ENCODE measurements at regions not wholly inside any gene's neighbourhood (a gene's known extent, or its start where the extent isn't known, plus 50 kb on each side); places are given as distances from the start of the nearest gene placed in this dataset.
A peak's percentile ranks its signal among the peaks of the same experiment; 100 is the strongest.
"Not testable (repeated sequence)": the region's sequence is repeated elsewhere in the genome, so short reads cannot be mapped to it uniquely, and the experiment has no call there.

DNA sequence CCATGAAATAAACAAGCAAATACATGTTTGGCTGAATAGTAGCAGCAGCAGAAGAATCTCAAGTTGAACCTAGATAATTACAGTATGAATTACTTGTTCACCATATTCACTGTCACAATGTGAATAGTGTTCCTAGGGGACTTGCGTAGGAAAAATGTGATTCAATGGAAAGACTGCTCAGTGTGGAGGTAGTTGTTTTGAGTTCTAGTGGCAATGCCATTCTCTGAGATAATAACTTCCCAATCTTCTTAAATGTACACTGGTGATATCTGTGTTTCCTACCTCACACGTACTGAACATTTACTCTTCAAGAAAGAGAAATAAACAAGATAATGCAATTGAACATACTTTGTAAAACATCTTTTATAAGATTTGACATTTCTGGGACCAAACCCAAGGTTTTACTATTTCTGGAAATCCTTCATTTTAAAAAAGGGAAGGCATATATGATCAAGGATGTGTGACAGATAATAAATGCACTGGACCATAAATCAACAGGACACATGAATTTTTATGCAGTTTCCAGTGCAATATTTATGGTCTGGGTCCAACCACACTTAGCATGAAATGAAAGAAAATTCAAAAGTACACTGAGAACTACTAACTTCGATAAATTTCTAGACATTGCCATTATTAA is 598.3 kb upstream of the ZNF385D start:
- no peak for DNase-seq (ENCODE audit: extremely low read depth in 1 of 11, low read depth in 9 of 11, low spot score in 4 of 11)

- no peak for DNase-seq (ENCODE audit: extremely low read depth in 1 of 11, low read depth in 9 of 11, low spot score in 4 of 11)
Measured at GRCh38 chr3:22351806-22352205, 600.8 kb upstream of the ZNF385D start.

DNA sequence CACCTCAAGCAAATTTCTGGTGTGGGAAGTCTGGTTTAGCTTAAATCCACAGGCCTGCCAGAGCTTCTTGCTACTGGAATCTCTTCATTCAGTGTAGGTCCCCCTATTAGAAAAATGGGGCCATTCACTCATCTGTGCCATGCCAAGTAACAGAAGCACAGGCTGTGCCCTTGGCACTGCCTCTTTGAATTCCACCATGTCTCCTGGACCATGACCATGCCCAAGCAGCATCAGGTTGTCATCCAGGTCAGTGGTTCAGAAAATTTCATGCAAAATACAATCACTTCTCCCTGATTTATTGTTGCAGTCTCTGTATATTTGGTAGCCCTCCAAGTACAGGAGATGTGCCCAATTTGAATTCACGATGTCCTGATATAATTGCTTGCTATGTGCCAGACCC is 602.1 kb upstream of the ZNF385D start:
- DNase-seq (ENCODE audit: extremely low read depth in 1 of 11, low read depth in 9 of 11, low spot score in 4 of 11), result no peak

- no peak for DNase-seq (ENCODE audit: extremely low read depth in 1 of 11, low read depth in 9 of 11, low spot score in 4 of 11)
Measured at GRCh38 chr3:22358334-22358733, 607.3 kb upstream of the ZNF385D start.

DNA sequence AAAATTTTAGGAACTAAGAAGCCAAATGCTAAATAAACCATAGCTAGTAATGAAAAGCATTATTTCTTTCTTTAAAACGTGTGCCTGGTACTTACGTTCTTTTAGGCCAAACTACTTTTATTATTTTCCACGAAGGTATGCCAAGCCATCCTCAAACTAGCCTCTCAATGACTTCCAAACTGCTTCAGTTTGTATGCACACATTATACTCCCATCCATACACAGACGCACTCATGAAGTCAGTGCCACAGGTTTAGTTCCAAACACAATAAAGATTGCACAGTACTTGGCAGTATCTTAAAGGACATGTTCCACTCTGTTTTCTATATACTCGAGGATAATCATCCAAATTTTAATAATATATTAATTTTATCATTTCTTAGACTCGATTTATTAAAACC is 609.2 kb upstream of the ZNF385D start:
- no peak for DNase-seq (ENCODE audit: extremely low read depth in 1 of 11, low read depth in 9 of 11, low spot score in 4 of 11)

- DNase-seq (ENCODE audit: extremely low read depth in 1 of 11, low read depth in 9 of 11, low spot score in 4 of 11), result no peak
Measured at GRCh38 chr3:22360970-22361369, 610.0 kb upstream of the ZNF385D start.

- DNase-seq (ENCODE audit: extremely low read depth in 1 of 11, low read depth in 9 of 11, low spot score in 4 of 11), result no peak
Measured at GRCh38 chr3:22361521-22361920, 610.5 kb upstream of the ZNF385D start.

DNA sequence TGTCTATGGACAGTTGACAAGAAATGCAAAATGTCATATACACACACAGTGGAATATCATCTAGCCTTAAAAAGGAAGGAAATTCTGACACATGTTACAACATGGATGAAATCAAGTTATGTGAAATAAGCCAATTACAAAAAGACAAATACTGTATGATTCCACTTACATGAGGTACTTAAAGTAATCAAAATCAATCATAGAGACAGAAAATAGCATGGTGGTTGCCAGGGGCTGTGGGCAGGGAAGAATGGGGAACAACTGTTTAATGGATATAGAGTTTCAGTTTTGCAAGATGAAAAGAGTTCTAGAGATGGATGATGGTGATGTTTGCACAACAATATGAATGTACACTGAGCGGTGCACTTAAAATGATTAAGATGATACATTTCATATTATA is 613.8 kb upstream of the ZNF385D start:
- no peak for DNase-seq (ENCODE audit: extremely low read depth in 1 of 11, low read depth in 9 of 11, low spot score in 4 of 11)

DNA sequence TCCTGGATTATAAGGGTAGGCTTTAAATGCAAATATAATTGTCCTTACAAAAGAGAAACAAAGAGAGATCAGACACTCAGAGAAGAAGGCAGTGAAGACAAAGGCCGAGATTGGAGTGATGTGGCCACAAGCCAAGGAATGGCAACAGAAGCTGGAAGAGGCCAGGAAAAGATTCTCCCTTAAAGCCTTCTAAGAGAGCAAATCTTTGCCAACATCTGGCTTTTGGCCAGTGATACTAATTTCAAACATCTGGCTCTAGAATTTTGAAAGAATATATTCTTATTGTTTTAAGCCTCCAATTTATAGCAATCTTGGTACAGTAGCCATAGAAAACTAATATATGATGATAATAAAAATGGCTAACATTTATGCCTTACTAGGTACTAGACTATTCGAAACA is 615.8 kb upstream of the ZNF385D start:
- no peak for DNase-seq (ENCODE audit: extremely low read depth in 1 of 11, low read depth in 9 of 11, low spot score in 4 of 11)

GRCh38 chr3:22371036-22371435 is 620.0 kb upstream of the ZNF385D start:
- no peak for DNase-seq (ENCODE audit: extremely low read depth in 1 of 11, low read depth in 9 of 11, low spot score in 4 of 11)

- no peak for DNase-seq (ENCODE audit: extremely low read depth in 1 of 11, low read depth in 9 of 11, low spot score in 4 of 11)
Measured at GRCh38 chr3:22371607-22372291, 620.7 kb upstream of the ZNF385D start.

- DNase-seq (ENCODE audit: extremely low read depth in 1 of 11, low read depth in 9 of 11, low spot score in 4 of 11), result peak in 3 of 11 donors; percentile 10 to 40 (median 25)
Measured at GRCh38 chr3:22372292-22373062, 621.5 kb upstream of the ZNF385D start.

- no peak for DNase-seq (ENCODE audit: extremely low read depth in 1 of 11, low read depth in 9 of 11, low spot score in 4 of 11)
Measured at GRCh38 chr3:22373182-22373581, 622.2 kb upstream of the ZNF385D start.

DNA sequence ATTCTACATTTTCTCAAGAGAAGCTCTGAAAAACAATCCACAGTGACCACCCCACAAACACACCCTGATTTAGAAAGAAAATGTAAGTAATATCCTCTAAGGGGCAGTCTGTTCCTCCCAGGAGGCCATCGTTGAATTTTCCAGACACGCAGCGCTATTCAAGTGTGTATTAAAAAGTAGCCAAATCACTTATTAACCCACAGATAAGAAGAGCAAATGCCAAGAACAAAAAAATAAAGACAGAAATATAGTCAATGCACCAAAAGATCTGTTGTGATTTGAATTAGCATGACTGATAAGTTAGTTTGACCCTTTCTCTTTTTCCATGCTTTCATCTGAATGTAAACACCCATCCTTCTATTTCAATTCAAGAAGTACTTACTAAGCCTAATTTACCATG is 622.8 kb upstream of the ZNF385D start:
- no peak for DNase-seq (ENCODE audit: extremely low read depth in 1 of 11, low read depth in 9 of 11, low spot score in 4 of 11)

GRCh38 chr3:22377421-22377820 is 626.4 kb upstream of the ZNF385D start:
- no peak for DNase-seq (ENCODE audit: extremely low read depth in 1 of 11, low read depth in 9 of 11, low spot score in 4 of 11)

GRCh38 chr3:22378869-22379268 is 627.9 kb upstream of the ZNF385D start:
- no peak for DNase-seq (ENCODE audit: extremely low read depth in 1 of 11, low read depth in 9 of 11, low spot score in 4 of 11)

DNA sequence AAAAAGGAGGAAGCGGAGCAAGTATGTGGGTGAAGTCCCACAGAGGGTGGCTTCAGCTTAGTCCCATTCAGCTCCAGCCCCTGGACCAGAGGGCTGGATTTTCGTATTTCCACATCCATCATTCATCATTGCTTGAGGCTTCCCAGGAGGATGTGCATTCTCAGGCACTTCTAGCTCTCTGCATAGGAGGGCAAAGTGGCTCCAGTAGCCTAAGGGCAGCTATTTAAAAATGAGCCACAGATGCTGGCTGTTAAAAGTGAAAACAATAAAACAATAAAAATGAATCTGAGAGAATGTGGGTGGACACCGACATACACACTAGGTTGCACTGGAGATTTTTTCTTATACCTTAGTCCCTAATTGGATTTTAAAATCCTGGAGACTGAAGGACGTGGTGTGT is 629.2 kb upstream of the ZNF385D start:
- no peak for DNase-seq (ENCODE audit: extremely low read depth in 1 of 11, low read depth in 9 of 11, low spot score in 4 of 11)

DNA sequence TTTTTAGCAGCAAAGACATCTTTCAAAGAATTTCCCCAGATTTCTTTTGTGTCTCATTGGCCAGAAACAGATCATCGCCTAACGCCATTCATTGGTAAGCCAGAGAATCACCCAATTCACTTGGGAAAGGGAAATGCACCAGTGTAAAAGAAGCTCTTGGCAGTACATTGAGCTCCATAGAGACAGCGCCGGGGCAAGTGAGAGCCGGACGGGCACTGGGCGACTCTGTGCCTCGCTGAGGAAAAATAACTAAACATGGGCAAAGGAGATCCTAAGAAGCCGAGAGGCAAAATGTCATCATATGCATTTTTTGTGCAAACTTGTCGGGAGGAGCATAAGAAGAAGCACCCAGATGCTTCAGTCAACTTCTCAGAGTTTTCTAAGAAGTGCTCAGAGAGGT is 630.6 kb upstream of the ZNF385D start:
- DNase-seq (ENCODE audit: extremely low read depth in 1 of 11, low read depth in 9 of 11, low spot score in 4 of 11), result not testable (repeated sequence)

DNA sequence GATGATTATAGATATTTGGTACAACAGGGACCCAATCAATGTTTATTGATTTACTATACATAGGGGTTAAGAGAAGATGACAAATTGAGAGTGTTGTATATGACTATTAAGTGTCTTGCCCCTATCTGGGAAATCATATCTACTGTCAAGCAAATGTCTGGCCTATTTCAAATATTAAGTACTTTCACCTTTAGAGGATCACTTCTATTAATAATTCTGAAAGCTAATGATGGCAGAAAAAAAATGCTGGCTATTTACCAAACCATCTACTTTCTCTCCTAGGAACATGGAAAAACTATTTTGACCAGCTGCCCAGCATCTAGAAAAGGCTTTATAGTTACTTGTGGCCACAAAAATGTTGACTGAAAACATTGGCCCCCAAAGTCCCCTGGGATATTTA is 632.3 kb upstream of the ZNF385D start:
- DNase-seq (ENCODE audit: extremely low read depth in 1 of 11, low read depth in 9 of 11, low spot score in 4 of 11), result no peak

- DNase-seq (ENCODE audit: extremely low read depth in 1 of 11, low read depth in 9 of 11, low spot score in 4 of 11), result no peak
Measured at GRCh38 chr3:22386107-22386506, 635.1 kb upstream of the ZNF385D start.
